Cardiac muscle cell (in vitro differentiated cells and primary cell): ENCODE measurements at regions not wholly inside any gene's neighbourhood (a gene's known extent, or its start where the extent isn't known, plus 50 kb on each side); places are given as distances from the start of the nearest gene placed in this dataset.

Experiments
- DNase-seq, 2 donors: peaks; one replicate each; pipeline versions ENCODE4 v3.0.0 to v3.0.0-alpha.2; 2010 to 2017; ENCODE audit warnings: low read depth in 1 of 2, low spot score in 1 of 2
- H3K27ac ChIP-seq: fragments of 200-600 bp; sonication (generic); 2 replicates; pipeline ENCODE4 v1.5.1; 2016
- H3K27me3 ChIP-seq: fragments of 200-600 bp; sonication (generic); 2 replicates; pipeline ENCODE4 v1.6.0; 2016; ENCODE audit warnings: control low read depth
- H3K36me3 ChIP-seq: fragments of 200-600 bp; sonication (generic); 2 replicates; pipeline ENCODE4 v1.5.1; 2016; ENCODE audit warnings: control low read depth
- H3K4me1 ChIP-seq: fragments of 200-600 bp; sonication (generic); 2 replicates; pipeline ENCODE4 v1.8.1; 2017; ENCODE audit warnings: low read depth, mild to moderate bottlenecking, mixed run types
- H3K4me3 ChIP-seq: fragments of 200-600 bp; sonication (generic); 2 replicates; pipeline ENCODE4 v1.5.1; 2016; ENCODE audit warnings: mild to moderate bottlenecking
- H3K9me3 ChIP-seq: fragments of 200-600 bp; sonication (generic); 2 replicates; pipeline ENCODE4 v1.5.1; 2017; ENCODE audit warnings: low read depth, mild to moderate bottlenecking, control low read depth
- CTCF ChIP-seq: IDR thresholded peaks from 2 replicates; pipeline ENCODE4 v1.5.1; 2012; ENCODE audit warnings: low read depth, mild to moderate bottlenecking, low read length

- Histone ChIP-seq H3K4me1 (no peaks in the 10 kb centered on the region), H3K36me3 (no peaks in the 10 kb centered on the region), H3K27me3 (no peaks in the 10 kb centered on the region), H3K4me3 (no peak overlapping the region), H3K9me3 (no peaks in the 10 kb centered on the region), H3K27ac (no peak overlapping the region)
- DNase-seq, result no peak
- TF ChIP-seq CTCF, result no peak
These were observed 392.1 kb downstream of the TDRD15 start for GRCh38 chr2:21515903-21516302.

GRCh38 chr2:21519412-21519811, 395.6 kb downstream of the TDRD15 start:
- Histone ChIP-seq H3K4me3 (no peak overlapping the region), H3K27me3 (no peaks in the 10 kb centered on the region), H3K36me3 (no peaks in the 10 kb centered on the region), H3K27ac (no peak overlapping the region), H3K9me3 (no peaks in the 10 kb centered on the region), H3K4me1 (no peaks in the 10 kb centered on the region)
- DNase-seq, result no peak
- TF ChIP-seq CTCF, result no peak

- Histone ChIP-seq H3K27ac (no peak overlapping the region), H3K27me3 (no peaks in the 10 kb centered on the region), H3K4me3 (no peak overlapping the region), H3K4me1 (no peaks in the 10 kb centered on the region), H3K36me3 (no peaks in the 10 kb centered on the region), H3K9me3 (no peaks in the 10 kb centered on the region)
- TF ChIP-seq CTCF, result no peak
- no peak for DNase-seq
These were observed 396.1 kb downstream of the TDRD15 start for GRCh38 chr2:21519821-21520220.

- DNase-seq, result no peak
- Histone ChIP-seq H3K36me3 (no peaks in the 10 kb centered on the region), H3K27me3 (no peaks in the 10 kb centered on the region), H3K9me3 (no peaks in the 10 kb centered on the region), H3K4me3 (no peak overlapping the region), H3K4me1 (no peaks in the 10 kb centered on the region), H3K27ac (no peak overlapping the region)
- TF ChIP-seq CTCF, result no peak
These were observed 412.1 kb downstream of the TDRD15 start for GRCh38 chr2:21535826-21536225.

- Histone ChIP-seq H3K9me3 (no peaks in the 10 kb centered on the region), H3K27ac (no peak overlapping the region), H3K4me1 (no peaks in the 10 kb centered on the region), H3K36me3 (no peaks in the 10 kb centered on the region), H3K4me3 (no peak overlapping the region), H3K27me3 (no peaks in the 10 kb centered on the region)
- DNase-seq, result no peak
- TF ChIP-seq CTCF, result no peak
These were observed 415.9 kb downstream of the TDRD15 start for GRCh38 chr2:21539685-21540084.

- Histone ChIP-seq H3K4me1 (no peaks in the 10 kb centered on the region), H3K27ac (no peak overlapping the region), H3K4me3 (no peak overlapping the region), H3K36me3 (no peaks in the 10 kb centered on the region), H3K27me3 (no peaks in the 10 kb centered on the region), H3K9me3 (no peaks in the 10 kb centered on the region)
- no peak for DNase-seq
- no peak for TF ChIP-seq CTCF
These were observed 419.9 kb downstream of the TDRD15 start for GRCh38 chr2:21543630-21544029.
